Endothelial cell of umbilical vein (primary cell): ENCODE measurements at regions not wholly inside any gene's neighbourhood (a gene's known extent, or its start where the extent isn't known, plus 50 kb on each side); places are given as distances from the start of the nearest gene placed in this dataset.

Source experiments
- BruUV-seq: library from RNA; stranded (reverse); fragments of 400-500 nt; replicated peaks from 2 replicates; lab custom pipeline; 2021; lab: Mats Ljungman, UMichigan
- CTCF ChIA-PET: fragments of 300-600, 350-600 bp; sonication (Branson Sonifier 250); formaldehyde crosslinking; loops from one replicate; lab custom pipeline; 2021; ENCODE audit warnings: antibody characterized with exemption, inconsistent platforms; lab: Charles Lee
- POLR2A ChIA-PET: fragments of 300-600, 350-600 bp; sonication (Branson Sonifier 250); formaldehyde crosslinking; loops from one replicate; lab custom pipeline; 2021; ENCODE audit warnings: antibody characterized with exemption, inconsistent platforms; lab: Charles Lee
- DNase-seq: peaks from one replicate; pipeline ENCODE4 v3.0.0-alpha.2; 2011; ENCODE audit warnings: low read depth, low spot score
- FAIRE-seq: peaks from 2 replicates; lab custom pipeline; 2011; peaks lifted over from hg19 to GRCh38; lab: Jason Lieb, UNC
- H2AFZ ChIP-seq: 2 replicates; pipeline ENCODE4 v1.6.0; 2012; ENCODE audit warnings: low read depth, low read length, control low read depth, inconsistent platforms
- H3K27ac ChIP-seq: 2 replicates; pipeline ENCODE4 v1.5.1; 2011; ENCODE audit warnings: low read depth, mild to moderate bottlenecking, control low read depth, low read length, moderate library complexity; ENCODE audit not compliant: insufficient read depth
- H3K27me3 ChIP-seq, 2 experiments: 2 replicates each; pipeline versions ENCODE4 v1.6.0 to v1.6.1; 2011; ENCODE audit warnings: low read length in 2 of 2, mixed read lengths in 1 of 2; ENCODE audit not compliant: control insufficient read depth in 2 of 2, insufficient read depth in 2 of 2
- H3K36me3 ChIP-seq, 2 experiments: 2 replicates in 1 of 2; 3 replicates in 1 of 2; pipeline ENCODE4 v1.5.1; 2011; ENCODE audit warnings: low read length in 2 of 2, mild to moderate bottlenecking in 1 of 2, moderate library complexity in 1 of 2; ENCODE audit not compliant: control insufficient read depth in 2 of 2, insufficient read depth in 2 of 2; ENCODE audit errors: extremely low read depth in 1 of 2
- H3K4me1 ChIP-seq: 3 replicates; pipeline ENCODE4 v1.5.1; 2011; ENCODE audit warnings: mild to moderate bottlenecking, low read length; ENCODE audit not compliant: control insufficient read depth, insufficient read depth; ENCODE audit errors: extremely low read depth
- H3K4me2 ChIP-seq: 2 replicates; pipeline ENCODE4 v1.6.1; 2011; ENCODE audit warnings: low read length, control low read depth, mixed read lengths; ENCODE audit not compliant: insufficient read depth
- H3K4me3 ChIP-seq, 3 experiments: fragments of 200-600 bp in 1 of 3; sonication (generic), shearing (Covaris generic) in 1 of 3; replicated peaks in 1 of 3; 2 replicates each; pipeline ENCODE4 v1.5.1; 2011 to 2016; ENCODE audit warnings: control low read depth in 3 of 3, low read length in 3 of 3, mild to moderate bottlenecking in 2 of 3, inconsistent platforms in 1 of 3, low read depth in 1 of 3, moderate library complexity in 1 of 3; ENCODE audit not compliant: insufficient read depth in 1 of 3
- H3K79me2 ChIP-seq: 2 replicates; pipeline ENCODE4 v1.6.0; 2012; ENCODE audit warnings: low read length, inconsistent platforms; ENCODE audit not compliant: control insufficient read depth, insufficient read depth
- H3K9ac ChIP-seq: replicated peaks from 2 replicates; pipeline ENCODE3; 2011; ENCODE audit warnings: low read length, control low read depth; ENCODE audit not compliant: insufficient read depth; ENCODE audit errors: extremely low read depth
- H3K9me1 ChIP-seq: replicated peaks from 3 replicates; pipeline ENCODE4 v1.6.0; 2011; ENCODE audit warnings: mild to moderate bottlenecking, low read length; ENCODE audit not compliant: control insufficient read depth, insufficient read depth; ENCODE audit errors: extremely low read depth
- H3K9me3 ChIP-seq: replicated peaks from 2 replicates; pipeline ENCODE4 v1.5.1; 2012; ENCODE audit warnings: low read length, inconsistent platforms; ENCODE audit not compliant: control insufficient read depth, insufficient read depth
- H4K20me1 ChIP-seq: replicated peaks from 2 replicates; pipeline ENCODE3; 2011; ENCODE audit warnings: mild to moderate bottlenecking, low read length; ENCODE audit not compliant: control insufficient read depth, insufficient read depth; ENCODE audit errors: extremely low read depth
- EZH2 ChIP-seq: IDR thresholded peaks from 2 replicates; pipeline ENCODE4 v1.6.1; 2012; ENCODE audit warnings: borderline replicate concordance, low read depth, mild to moderate bottlenecking, moderate library complexity, low read length, inconsistent platforms; ENCODE audit not compliant: severe bottlenecking
- FOS ChIP-seq: IDR thresholded peaks from 2 replicates; pipeline ENCODE4 v1.6.1; 2011; ENCODE audit warnings: mild to moderate bottlenecking, low read length, moderate library complexity, borderline replicate concordance; ENCODE audit not compliant: insufficient read depth
- GATA2 ChIP-seq: IDR thresholded peaks from 2 replicates; pipeline ENCODE4 v1.7.0; 2011; ENCODE audit warnings: low read depth, mild to moderate bottlenecking, moderate library complexity, mixed read lengths, low read length; ENCODE audit not compliant: insufficient read length, insufficient read depth
- JUN ChIP-seq: IDR thresholded peaks from 2 replicates; pipeline ENCODE4 v1.6.1; 2011; ENCODE audit warnings: borderline replicate concordance, low read depth; ENCODE audit not compliant: insufficient read length, insufficient read depth
- MYC ChIP-seq: IDR thresholded peaks from one replicate; pipeline ENCODE4 v1.6.1; 2011; ENCODE audit warnings: mild to moderate bottlenecking, low read depth, low read length
- POLR2A ChIP-seq: IDR thresholded peaks from 2 replicates; pipeline ENCODE4 v1.6.1; 2012; ENCODE audit warnings: low read depth, mild to moderate bottlenecking, control low read depth, low read length
- POLR2AphosphoS5 ChIP-seq: IDR thresholded peaks from 2 replicates; pipeline ENCODE4 v1.6.1; 2012; ENCODE audit warnings: low read depth, mild to moderate bottlenecking, control low read depth, low read length, moderate library complexity; ENCODE audit not compliant: insufficient read depth
- dilution Hi-C: fragments of 300-500 bp; cut with MboI; formaldehyde crosslinking; loops from one replicate; pipeline ENCODE4 v1.15.0; 2019; ENCODE audit warnings: low sequenced_read_pairs; ENCODE audit not compliant: extremely low pct_ligation_motif_present
- intact Hi-C: fragments of 100-400 bp; cut with micrococcal nuclease; formaldehyde crosslinking; loops from one replicate; pipeline ENCODE4 v1.10.0; 2022
- TF ChIP-seq, protein P1 (sequence below): IDR thresholded peaks from 2 replicates; pipeline ENCODE4 v1.6.1; 2011; ENCODE audit not compliant: insufficient read depth, insufficient read length
- TF ChIP-seq, protein P2 (sequence below), 2 donors: IDR thresholded peaks; 1 replicate in 1 of 2; 2 replicates in 1 of 2; pipeline ENCODE4 v1.5.1; 2011; ENCODE audit warnings: low read length in 2 of 2, mild to moderate bottlenecking in 2 of 2, moderate library complexity in 2 of 2, control low read depth in 1 of 2, inconsistent platforms in 1 of 2, low read depth in 1 of 2; ENCODE audit not compliant: insufficient read depth in 1 of 2; ENCODE audit errors: extremely low read depth in 1 of 2

DNA sequence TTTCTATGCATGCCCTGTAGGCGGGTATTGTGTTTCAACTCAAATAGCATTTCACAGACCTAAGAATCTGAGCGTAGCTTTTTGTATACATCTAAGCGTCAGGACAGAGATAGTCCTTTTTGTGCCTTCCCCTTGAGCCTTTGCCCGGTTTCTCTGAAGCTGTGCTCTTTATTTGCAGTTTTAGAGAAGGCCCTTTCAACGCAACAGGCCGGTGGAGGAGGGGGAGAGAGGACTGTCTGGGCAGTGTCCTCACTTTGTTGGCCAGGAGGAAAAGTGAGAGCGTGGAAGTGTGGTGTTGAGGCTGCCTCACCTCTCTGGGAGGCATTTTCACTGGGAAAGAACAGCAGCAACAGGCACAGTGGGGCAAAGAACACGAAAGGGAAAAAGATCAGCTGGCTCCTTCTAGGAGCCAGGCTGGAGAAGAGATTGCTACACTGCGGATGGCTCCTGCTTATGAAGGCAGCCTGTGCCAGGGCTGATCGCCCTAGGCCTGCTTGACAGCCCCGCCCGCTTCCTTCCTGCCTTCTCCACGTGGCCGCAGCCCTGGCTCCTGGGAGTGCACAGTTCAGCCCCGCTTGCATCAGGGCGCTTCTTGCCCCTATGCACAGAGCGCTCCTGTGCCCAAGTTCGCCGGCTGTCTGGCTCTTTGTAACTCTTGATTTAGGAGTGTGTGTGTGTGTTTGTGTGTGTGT is 195.6 kb upstream of the POU3F3 start:
- Histone ChIP-seq H3K36me3 (no peaks in the 10 kb centered on the region), H3K9me1 (no peaks in the 10 kb centered on the region), H3K27me3 (no peaks in the 10 kb centered on the region), H3K4me3 (no peak overlapping the region), H4K20me1 (no peaks in the 10 kb centered on the region), H3K4me1 (no peaks in the 10 kb centered on the region), H2AFZ (no peak overlapping the region), H3K4me2 (no peak overlapping the region), H3K79me2 (no peaks in the 10 kb centered on the region), H3K9me3 (no peaks in the 10 kb centered on the region), H3K9ac (no peak overlapping the region), H3K27ac (no peak overlapping the region)
- DNase-seq (no peak), FAIRE-seq (no peak)
- TF ChIP-seq GATA2, result no peak
- no peak for TF ChIP-seq MYC
- TF ChIP-seq, protein P1, sequence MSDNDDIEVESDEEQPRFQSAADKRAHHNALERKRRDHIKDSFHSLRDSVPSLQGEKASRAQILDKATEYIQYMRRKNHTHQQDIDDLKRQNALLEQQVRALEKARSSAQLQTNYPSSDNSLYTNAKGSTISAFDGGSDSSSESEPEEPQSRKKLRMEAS, result no peak
- TF ChIP-seq FOS, result no peak
- TF ChIP-seq, protein P2, sequence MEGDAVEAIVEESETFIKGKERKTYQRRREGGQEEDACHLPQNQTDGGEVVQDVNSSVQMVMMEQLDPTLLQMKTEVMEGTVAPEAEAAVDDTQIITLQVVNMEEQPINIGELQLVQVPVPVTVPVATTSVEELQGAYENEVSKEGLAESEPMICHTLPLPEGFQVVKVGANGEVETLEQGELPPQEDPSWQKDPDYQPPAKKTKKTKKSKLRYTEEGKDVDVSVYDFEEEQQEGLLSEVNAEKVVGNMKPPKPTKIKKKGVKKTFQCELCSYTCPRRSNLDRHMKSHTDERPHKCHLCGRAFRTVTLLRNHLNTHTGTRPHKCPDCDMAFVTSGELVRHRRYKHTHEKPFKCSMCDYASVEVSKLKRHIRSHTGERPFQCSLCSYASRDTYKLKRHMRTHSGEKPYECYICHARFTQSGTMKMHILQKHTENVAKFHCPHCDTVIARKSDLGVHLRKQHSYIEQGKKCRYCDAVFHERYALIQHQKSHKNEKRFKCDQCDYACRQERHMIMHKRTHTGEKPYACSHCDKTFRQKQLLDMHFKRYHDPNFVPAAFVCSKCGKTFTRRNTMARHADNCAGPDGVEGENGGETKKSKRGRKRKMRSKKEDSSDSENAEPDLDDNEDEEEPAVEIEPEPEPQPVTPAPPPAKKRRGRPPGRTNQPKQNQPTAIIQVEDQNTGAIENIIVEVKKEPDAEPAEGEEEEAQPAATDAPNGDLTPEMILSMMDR (IDR thresholded peaks at IDR 0.05; ENCODE audit: extremely low read depth in 1 of 2, insufficient read depth in 1 of 2, low read depth in 1 of 2, low read length in 2 of 2), result no peak
- TF ChIP-seq POLR2A, result no peak
- no peak for TF ChIP-seq POLR2AphosphoS5
- TF ChIP-seq JUN, result no peak
- TF ChIP-seq EZH2, result no peak
- POLR2A ChIA-PET, result no interaction called here
- CTCF ChIA-PET, result no interaction called here
- BruUV-seq, result no TSS peak
- intact Hi-C loops, result no loop called here
- dilution Hi-C loops, result no loop called here
